ENCODE measurements at regions not wholly inside any gene's neighbourhood (a gene's known extent, or its start where the extent isn't known, plus 50 kb on each side); places are given as distances from the start of the nearest gene placed in this dataset.

DNA sequence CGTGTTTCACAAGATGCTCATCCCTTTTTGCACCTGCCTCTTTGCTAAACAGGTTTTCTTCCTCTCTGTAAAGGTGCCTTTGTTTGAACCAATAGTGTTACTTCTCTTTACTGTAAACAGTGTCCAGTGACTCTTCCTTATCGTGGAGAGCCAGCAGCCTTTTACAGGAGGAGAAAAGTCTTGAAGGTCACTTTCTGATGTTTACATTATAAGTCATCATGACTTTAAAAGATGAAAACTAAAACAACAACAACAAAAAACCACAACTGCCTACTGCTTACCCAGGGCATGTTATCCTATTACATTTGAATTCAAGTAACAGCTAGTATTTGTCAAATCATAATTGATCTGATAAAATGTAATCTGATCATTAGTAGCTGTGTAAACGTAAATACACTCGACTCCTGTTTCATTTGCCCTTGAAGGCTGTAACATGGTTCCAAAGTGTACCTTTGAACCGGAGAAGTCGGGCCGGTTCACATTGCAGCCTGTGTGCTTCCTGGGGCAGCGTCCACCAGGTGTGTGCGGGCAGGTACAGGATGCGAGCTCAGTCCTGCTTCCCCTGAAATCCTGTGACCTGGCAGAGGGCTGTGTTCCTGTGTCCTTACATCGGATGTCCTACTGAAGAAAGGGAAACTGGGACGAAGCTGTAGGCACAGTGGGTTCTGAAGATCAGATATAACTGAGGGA lies 118.1 kb downstream of the C9orf152 start:
- Histone ChIP-seq H3K4me1 (peaks cover 0 to 40% (median 21%) of the 10 kb centered on the region in 4 donors), H3K27ac (no peak overlapping the region), H3K27me3 (no peaks in the 10 kb centered on the region), H3K4me3 (no peak overlapping the region), H3K9me3 (no peaks in the 10 kb centered on the region), H3K36me3 (no peaks in the 10 kb centered on the region)
- intact Hi-C loops (cut with DNase I): no loop called here
- DNase-seq: no peak
- WGBS, 2 donors: 15 to 63% methylated on average over 12 of the region's 12 CpGs
- TF ChIP-seq CTCF (IDR thresholded peaks at IDR 0.05): no peak
- TF ChIP-seq POLR2AphosphoS5 (IDR thresholded peaks at IDR 0.05): no peak
- no peak for TF ChIP-seq EP300 (IDR thresholded peaks at IDR 0.05)
- no peak for TF ChIP-seq POLR2A (IDR thresholded peaks at IDR 0.05)

GRCh38 chr9:110092792-110093191 lies 115.2 kb downstream of the C9orf152 start:
- DNase-seq: no peak
- Histone ChIP-seq H3K4me3 (no peak overlapping the region), H3K36me3 (no peaks in the 10 kb centered on the region), H3K27me3 (no peaks in the 10 kb centered on the region), H3K27ac (no peak overlapping the region), H3K4me1 (peaks cover 0 to 49% (median 28%) of the 10 kb centered on the region in 4 donors), H3K9me3 (no peaks in the 10 kb centered on the region)
- TF ChIP-seq POLR2AphosphoS5 (IDR thresholded peaks at IDR 0.05) (no peak), EP300 (IDR thresholded peaks at IDR 0.05) (no peak), POLR2A (IDR thresholded peaks at IDR 0.05) (no peak), CTCF (IDR thresholded peaks at IDR 0.05) (no peak)
- 89 to 90% methylated on average over 5 of the region's 5 CpGs for WGBS, 2 donors
- intact Hi-C loops (cut with DNase I): no loop called here

DNA sequence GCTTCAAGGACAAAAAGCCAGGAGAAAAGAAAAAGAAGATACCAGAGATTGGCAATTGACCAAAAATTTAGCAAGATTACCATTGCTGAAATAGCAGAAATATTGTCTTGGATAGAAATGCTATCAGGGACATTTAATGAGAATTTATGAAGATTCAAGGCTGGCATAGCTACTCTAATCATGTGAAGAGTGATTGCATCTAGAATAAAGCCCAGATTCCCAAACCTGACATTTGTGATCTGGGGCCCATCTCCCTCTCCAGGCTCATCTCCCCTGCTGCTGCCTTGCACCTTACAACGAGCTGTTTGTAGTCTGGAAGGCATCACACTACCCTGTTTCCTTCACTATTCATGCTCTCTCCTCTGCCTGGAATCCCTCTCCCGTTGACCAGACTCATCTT lies 114.5 kb downstream of the C9orf152 start:
- H3K4me3 ChIP-seq: no peak overlapping the region
- intact Hi-C loops (cut with DNase I): no loop called here

GRCh38 chr9:110093871-110094270 lies 114.1 kb downstream of the C9orf152 start:
- Histone ChIP-seq H3K27me3 (no peaks in the 10 kb centered on the region), H3K9me3 (no peaks in the 10 kb centered on the region), H3K4me3 (no peak overlapping the region), H3K27ac (peak overlapping the region in 1 of 4 donors; percentile 35), H3K4me1 (peaks cover 0 to 50% (median 25%) of the 10 kb centered on the region in 4 donors), H3K36me3 (no peaks in the 10 kb centered on the region)
- no peak for DNase-seq
- intact Hi-C loops (cut with DNase I): no loop called here
- 94 to 97% methylated on average over 4 of the region's 4 CpGs for WGBS, 2 donors
- no peak for TF ChIP-seq EP300 (IDR thresholded peaks at IDR 0.05)
- TF ChIP-seq POLR2A (IDR thresholded peaks at IDR 0.05): no peak
- no peak for TF ChIP-seq CTCF (IDR thresholded peaks at IDR 0.05)
- TF ChIP-seq POLR2AphosphoS5 (IDR thresholded peaks at IDR 0.05): no peak

More for the DNA sequence above, 114.5 kb downstream of the C9orf152 start:
- H3K36me3 ChIP-seq: no peaks in the 10 kb centered on the region
- H3K27me3 ChIP-seq: no peaks in the 10 kb centered on the region
- peaks cover 0 to 47% (median 26%) of the 10 kb centered on the region in 4 donors for H3K4me1 ChIP-seq
- TF ChIP-seq POLR2AphosphoS5 (IDR thresholded peaks at IDR 0.05): no peak
- H3K27ac ChIP-seq: peak overlapping the region in 1 of 4 donors; percentile 35
- WGBS, 2 donors: 77 to 79% methylated on average over 2 of the region's 2 CpGs
- no peak for DNase-seq
- no peaks in the 10 kb centered on the region for H3K9me3 ChIP-seq

GRCh38 chr9:110095161-110095595 lies 112.8 kb downstream of the C9orf152 start:
- H3K4me1 ChIP-seq: peaks cover 0 to 53% (median 27%) of the 10 kb centered on the region in 4 donors
- WGBS, 2 donors: 78 to 81% methylated on average over 2 of the region's 2 CpGs
- H3K4me3 ChIP-seq: no peak overlapping the region
- no peaks in the 10 kb centered on the region for H3K36me3 ChIP-seq
- no peak overlapping the region for H3K27ac ChIP-seq
- H3K27me3 ChIP-seq: no peaks in the 10 kb centered on the region
- TF ChIP-seq POLR2A (IDR thresholded peaks at IDR 0.05) (no peak), POLR2AphosphoS5 (IDR thresholded peaks at IDR 0.05) (no peak), EP300 (IDR thresholded peaks at IDR 0.05) (no peak), CTCF (IDR thresholded peaks at IDR 0.05) (no peak)
- intact Hi-C loops (cut with DNase I): no loop called here
- DNase-seq: no peak
- H3K9me3 ChIP-seq: no peaks in the 10 kb centered on the region
